ENCODE measurements at regions not wholly inside any gene's neighbourhood (a gene's known extent, or its start where the extent isn't known, plus 50 kb on each side); places are given as distances from the start of the nearest gene placed in this dataset.

DNA sequence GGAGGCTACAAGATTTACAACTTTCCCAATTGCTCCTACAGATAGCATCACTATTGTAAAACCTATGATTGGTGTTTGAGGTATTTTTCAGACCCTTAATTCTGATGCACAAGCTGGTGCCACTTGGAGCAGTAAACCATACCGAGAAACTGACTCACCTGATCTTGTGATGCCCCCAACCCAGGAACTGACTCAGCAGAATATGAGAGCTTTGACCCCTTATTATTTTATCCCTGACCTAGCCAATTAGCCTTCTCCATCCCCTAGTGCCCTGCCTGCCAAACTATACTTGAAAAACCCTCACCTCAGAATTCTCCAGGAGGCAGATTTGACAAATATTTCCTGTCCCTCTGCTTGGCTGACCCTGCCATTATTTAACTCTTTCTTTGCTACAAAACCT, 585.9 kb upstream of the GHITM start:
- TF ChIP-seq, protein P1, sequence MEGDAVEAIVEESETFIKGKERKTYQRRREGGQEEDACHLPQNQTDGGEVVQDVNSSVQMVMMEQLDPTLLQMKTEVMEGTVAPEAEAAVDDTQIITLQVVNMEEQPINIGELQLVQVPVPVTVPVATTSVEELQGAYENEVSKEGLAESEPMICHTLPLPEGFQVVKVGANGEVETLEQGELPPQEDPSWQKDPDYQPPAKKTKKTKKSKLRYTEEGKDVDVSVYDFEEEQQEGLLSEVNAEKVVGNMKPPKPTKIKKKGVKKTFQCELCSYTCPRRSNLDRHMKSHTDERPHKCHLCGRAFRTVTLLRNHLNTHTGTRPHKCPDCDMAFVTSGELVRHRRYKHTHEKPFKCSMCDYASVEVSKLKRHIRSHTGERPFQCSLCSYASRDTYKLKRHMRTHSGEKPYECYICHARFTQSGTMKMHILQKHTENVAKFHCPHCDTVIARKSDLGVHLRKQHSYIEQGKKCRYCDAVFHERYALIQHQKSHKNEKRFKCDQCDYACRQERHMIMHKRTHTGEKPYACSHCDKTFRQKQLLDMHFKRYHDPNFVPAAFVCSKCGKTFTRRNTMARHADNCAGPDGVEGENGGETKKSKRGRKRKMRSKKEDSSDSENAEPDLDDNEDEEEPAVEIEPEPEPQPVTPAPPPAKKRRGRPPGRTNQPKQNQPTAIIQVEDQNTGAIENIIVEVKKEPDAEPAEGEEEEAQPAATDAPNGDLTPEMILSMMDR (IDR thresholded peaks at IDR 0.05): no peak
- TF ChIP-seq POLR2AphosphoS5 (IDR thresholded peaks at IDR 0.05) (no peak), POLR2A (IDR thresholded peaks at IDR 0.05) (no peak)
